ENCODE measurements at regions not wholly inside any gene's neighbourhood (a gene's known extent, or its start where the extent isn't known, plus 50 kb on each side); places are given as distances from the start of the nearest gene placed in this dataset.

GRCh38 chr3:99348451-99348850 lies 289.9 kb upstream of the COL8A1 start:
- Histone ChIP-seq H3K27ac (replicated peaks) (no peak overlapping the region), H3K27me3 (ENCODE audit: low read depth) (no peaks in the 10 kb centered on the region), H3K9me3 (replicated peaks) (no peaks in the 10 kb centered on the region), H3K4me3 (no peak overlapping the region), H3K36me3 (no peaks in the 10 kb centered on the region), H3K4me1 (no peaks in the 10 kb centered on the region)
- no peak for DNase-seq
- TF ChIP-seq, protein P1, sequence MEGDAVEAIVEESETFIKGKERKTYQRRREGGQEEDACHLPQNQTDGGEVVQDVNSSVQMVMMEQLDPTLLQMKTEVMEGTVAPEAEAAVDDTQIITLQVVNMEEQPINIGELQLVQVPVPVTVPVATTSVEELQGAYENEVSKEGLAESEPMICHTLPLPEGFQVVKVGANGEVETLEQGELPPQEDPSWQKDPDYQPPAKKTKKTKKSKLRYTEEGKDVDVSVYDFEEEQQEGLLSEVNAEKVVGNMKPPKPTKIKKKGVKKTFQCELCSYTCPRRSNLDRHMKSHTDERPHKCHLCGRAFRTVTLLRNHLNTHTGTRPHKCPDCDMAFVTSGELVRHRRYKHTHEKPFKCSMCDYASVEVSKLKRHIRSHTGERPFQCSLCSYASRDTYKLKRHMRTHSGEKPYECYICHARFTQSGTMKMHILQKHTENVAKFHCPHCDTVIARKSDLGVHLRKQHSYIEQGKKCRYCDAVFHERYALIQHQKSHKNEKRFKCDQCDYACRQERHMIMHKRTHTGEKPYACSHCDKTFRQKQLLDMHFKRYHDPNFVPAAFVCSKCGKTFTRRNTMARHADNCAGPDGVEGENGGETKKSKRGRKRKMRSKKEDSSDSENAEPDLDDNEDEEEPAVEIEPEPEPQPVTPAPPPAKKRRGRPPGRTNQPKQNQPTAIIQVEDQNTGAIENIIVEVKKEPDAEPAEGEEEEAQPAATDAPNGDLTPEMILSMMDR (IDR thresholded peaks at IDR 0.05; ENCODE audit: borderline replicate concordance) = no peak
- intact Hi-C loops (cut with micrococcal nuclease) = no loop called here

DNA sequence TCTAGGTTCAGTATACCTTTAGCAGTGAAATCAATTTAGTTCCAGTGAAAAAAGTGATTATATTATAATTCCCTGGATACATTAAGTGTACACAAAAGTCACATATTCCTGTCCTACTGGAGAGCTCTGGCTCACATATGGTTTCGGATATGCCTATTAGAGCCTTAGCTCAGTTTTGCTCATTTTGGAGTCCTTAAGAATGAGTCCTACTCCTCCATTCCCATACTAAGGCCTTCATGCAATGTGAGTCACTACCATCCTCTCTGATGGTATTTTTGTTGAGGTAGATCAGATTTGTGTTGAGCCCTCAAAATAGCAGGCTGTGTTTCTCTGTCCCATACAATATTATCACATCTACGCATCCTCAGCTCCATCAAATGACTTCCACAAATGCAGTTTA lies 294.2 kb upstream of the COL8A1 start:
- Histone ChIP-seq H3K4me3 (no peak overlapping the region), H3K27ac (replicated peaks) (no peak overlapping the region), H3K4me1 (no peaks in the 10 kb centered on the region), H3K9me3 (replicated peaks) (peaks cover 22% of the 10 kb centered on the region), H3K27me3 (ENCODE audit: low read depth) (no peaks in the 10 kb centered on the region), H3K36me3 (no peaks in the 10 kb centered on the region)
- no peak for DNase-seq
- TF ChIP-seq, protein P1 (IDR thresholded peaks at IDR 0.05; ENCODE audit: borderline replicate concordance) = no peak
- intact Hi-C loops (cut with micrococcal nuclease) = no loop called here

DNA sequence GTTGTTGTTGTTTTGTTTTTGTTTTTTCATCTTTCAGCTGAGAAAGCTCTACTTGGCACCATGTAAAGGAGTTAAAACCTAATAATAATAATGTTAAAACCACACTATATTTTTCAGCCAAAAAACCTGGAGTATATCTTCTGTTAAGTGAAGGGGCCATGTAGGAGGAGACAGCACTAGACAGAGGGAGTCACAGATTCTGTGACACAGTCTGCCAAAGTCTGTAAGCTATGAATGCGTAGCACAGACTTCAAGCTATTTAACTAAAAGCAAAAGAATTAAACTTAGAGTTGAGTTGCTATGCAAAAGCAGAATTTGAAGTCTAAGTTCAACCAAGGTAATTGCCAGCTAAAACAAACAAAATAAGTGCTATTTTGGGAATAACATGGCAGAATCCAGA lies 296.0 kb upstream of the COL8A1 start:
- intact Hi-C loops (cut with micrococcal nuclease) = no loop called here
- Histone ChIP-seq H3K27ac (replicated peaks) (no peak overlapping the region), H3K4me1 (no peaks in the 10 kb centered on the region), H3K36me3 (no peaks in the 10 kb centered on the region), H3K4me3 (no peak overlapping the region), H3K27me3 (ENCODE audit: low read depth) (no peaks in the 10 kb centered on the region), H3K9me3 (replicated peaks) (peaks cover 34% of the 10 kb centered on the region)
- DNase-seq = no peak
- TF ChIP-seq, protein P1 (IDR thresholded peaks at IDR 0.05; ENCODE audit: borderline replicate concordance) = no peak

DNA sequence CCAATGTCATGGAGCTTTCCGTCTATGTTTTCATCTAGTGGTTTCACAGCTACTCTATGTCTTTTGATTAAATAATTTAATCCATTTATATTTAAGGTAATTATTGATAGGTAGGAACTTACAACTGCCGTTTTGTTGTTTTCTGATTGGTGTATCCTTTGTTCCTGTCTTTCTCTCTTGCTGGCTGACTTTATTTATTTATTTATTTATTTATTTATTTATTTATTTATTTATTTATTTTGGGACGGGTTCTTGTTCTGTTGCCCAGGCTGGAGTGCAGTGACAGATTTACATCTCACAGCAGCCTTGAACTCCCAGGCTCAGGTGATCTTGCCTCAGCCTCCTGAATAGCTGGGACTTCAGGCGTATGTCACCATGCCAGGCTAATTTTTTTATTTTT lies 299.2 kb upstream of the COL8A1 start:
- Histone ChIP-seq H3K27me3 (ENCODE audit: low read depth) (no peaks in the 10 kb centered on the region), H3K36me3 (no peaks in the 10 kb centered on the region), H3K4me1 (no peaks in the 10 kb centered on the region), H3K4me3 (no peak overlapping the region), H3K9me3 (replicated peaks) (peaks cover 38% of the 10 kb centered on the region), H3K27ac (replicated peaks) (no peak overlapping the region)
- TF ChIP-seq, protein P1 (IDR thresholded peaks at IDR 0.05; ENCODE audit: borderline replicate concordance) = no peak
- DNase-seq = no peak
- intact Hi-C loops (cut with micrococcal nuclease) = no loop called here

DNA sequence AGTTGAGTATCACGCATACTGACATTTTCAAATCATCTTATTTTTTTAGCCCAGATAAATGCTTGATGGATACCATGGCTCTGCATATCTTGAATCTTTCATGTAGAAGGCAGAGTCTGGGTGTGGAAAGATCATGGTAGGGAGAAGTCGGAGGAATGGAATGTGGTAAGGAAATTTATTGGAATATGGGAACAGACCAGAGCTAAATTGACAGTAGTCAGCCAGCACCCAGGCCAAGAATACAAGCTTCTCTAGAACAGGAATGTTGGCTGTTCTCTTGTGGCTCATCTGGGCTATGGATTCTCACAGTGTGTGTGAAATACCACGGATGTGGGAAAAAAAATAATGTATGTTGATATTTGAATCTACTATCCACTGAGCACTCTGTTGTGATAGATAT lies 305.7 kb upstream of the COL8A1 start:
- no peak for DNase-seq
- H3K27ac ChIP-seq (replicated peaks) = no peak overlapping the region
- TF ChIP-seq, protein P1 (IDR thresholded peaks at IDR 0.05; ENCODE audit: borderline replicate concordance) = no peak
- H3K9me3 ChIP-seq (replicated peaks) = peaks cover 5% of the 10 kb centered on the region
- no peak overlapping the region for H3K4me3 ChIP-seq
- H3K4me1 ChIP-seq = no peaks in the 10 kb centered on the region
- intact Hi-C loops (cut with micrococcal nuclease) = no loop called here
- no peaks in the 10 kb centered on the region for H3K36me3 ChIP-seq
- no peaks in the 10 kb centered on the region for H3K27me3 ChIP-seq (ENCODE audit: low read depth)

DNA sequence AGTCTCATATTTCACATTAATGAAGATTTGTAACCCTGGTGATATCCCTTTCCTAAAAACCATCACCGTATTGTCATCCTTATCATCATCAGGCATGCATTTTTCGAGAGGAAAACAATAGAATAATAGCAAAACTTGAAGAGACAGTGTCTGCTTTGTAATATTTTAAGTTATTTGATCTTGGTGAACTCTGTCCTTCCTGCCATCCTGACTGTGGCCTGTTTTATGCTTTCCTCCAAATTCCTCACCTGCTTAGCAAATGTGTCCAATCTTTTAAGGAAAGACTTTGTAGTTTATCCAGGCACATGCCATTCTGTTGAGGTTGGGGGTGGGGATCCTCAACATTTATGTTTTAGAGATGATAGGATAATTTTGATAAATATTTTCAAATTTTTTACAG lies 306.1 kb upstream of the COL8A1 start:
- TF ChIP-seq, protein P1 (IDR thresholded peaks at IDR 0.05; ENCODE audit: borderline replicate concordance) = no peak
- intact Hi-C loops (cut with micrococcal nuclease) = no loop called here
- H3K27ac ChIP-seq (replicated peaks) = no peak overlapping the region

More for the DNA sequence above, 306.1 kb upstream of the COL8A1 start:
- Histone ChIP-seq H3K4me1 (no peaks in the 10 kb centered on the region), H3K9me3 (replicated peaks) (peaks cover 5% of the 10 kb centered on the region), H3K36me3 (no peaks in the 10 kb centered on the region), H3K4me3 (no peak overlapping the region), H3K27me3 (ENCODE audit: low read depth) (no peaks in the 10 kb centered on the region)
- DNase-seq = no peak

Measured in left ventricle myocardium inferior (tissue), 1 donor.